ENCODE measurements at regions not wholly inside any gene's neighbourhood (a gene's known extent, or its start where the extent isn't known, plus 50 kb on each side); places are given as distances from the start of the nearest gene placed in this dataset.
"Not testable (repeated sequence)": the region's sequence is repeated elsewhere in the genome, so short reads cannot be mapped to it uniquely, and the experiment has no call there.

DNA sequence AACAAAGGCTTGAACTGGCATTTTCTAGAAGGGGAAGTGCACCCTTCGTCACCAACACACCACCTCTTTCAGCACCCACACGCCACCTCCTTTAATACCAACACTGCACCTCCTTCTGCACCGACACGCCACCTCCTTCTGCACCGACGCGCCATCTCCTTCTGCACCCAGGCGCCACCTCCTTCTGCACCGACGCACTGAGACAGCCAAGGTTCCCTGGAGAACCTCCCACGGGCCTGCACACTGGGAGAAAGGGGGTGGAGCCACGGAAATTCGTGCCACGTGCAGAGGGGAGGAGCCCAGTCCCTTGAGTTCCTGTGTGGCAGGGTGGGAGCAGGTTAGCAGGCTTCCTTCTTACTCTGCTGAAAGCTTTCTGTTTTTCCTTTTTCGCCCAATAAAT, 327.9 kb upstream of the C1orf174 start:
- no peak for DNase-seq

DNA sequence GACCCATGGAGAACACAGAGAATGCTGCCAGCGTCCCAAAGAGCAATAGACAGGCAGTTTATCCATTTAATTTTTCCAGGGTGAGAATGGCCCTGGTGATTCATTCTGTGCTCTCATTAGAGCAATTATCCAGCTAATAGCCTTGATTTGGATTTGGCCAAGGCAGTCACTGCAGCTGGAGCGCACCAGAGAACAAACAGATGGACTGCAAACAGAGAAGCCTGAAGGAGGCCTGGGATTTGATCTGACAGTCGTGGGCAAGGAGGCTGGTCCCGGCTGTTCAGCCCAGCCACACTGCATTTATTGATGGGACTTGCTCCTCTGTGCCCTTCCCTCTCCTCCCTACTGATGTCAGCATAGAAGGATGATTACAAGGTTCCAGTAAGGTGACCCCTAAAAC, 353.9 kb upstream of the C1orf174 start:
- no peak for DNase-seq

DNA sequence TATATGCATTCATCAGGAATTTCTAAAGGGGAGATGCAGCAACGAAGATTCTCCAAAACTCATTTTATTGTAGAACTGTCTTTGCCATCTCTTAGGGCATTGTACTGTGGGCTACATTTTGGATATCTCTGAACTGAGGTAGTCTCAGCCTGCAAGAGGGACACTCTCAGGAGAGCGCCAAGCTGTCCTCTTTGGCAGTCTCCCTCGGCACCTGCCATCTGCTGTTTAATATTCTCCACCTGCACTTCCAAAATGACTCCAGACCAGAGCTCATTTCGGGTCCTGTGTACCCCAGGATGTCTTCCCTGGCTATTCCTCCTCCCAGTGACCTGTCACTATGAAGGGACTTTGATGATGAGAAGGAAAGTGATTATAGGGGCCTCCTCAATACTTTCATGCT, 356.3 kb upstream of the C1orf174 start:
- no peak for DNase-seq

DNA sequence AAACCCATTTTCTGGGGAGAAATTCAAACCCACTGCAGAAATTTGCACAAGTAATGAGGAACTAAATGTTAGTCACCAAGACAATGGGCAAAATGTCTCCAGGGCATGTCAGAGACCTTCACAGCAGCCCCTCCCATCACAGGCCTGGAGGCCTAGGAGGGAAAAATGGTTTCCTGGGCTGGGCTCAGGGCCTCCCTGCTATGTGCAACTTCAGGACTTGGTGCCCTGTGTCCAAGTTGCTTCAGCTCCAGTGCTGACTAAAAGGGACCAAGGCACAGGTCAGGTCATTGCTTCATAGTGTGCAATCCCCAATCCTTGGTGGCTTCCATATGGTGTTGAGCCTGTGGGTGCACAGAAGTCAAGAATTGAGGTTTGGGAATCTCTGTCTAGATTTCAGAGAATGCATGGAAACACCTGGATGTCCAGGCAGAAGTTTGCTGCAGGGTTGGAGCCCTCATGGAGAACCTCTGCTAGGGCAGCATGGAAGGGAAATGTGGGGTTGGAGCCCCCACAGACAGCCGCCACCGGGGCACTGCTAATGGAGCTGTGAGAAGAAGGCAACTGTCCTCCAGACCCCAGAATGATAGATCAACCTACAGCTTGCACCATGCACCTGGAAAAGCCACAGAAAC, 358.2 kb upstream of the C1orf174 start:
- not testable (repeated sequence) for DNase-seq

DNA sequence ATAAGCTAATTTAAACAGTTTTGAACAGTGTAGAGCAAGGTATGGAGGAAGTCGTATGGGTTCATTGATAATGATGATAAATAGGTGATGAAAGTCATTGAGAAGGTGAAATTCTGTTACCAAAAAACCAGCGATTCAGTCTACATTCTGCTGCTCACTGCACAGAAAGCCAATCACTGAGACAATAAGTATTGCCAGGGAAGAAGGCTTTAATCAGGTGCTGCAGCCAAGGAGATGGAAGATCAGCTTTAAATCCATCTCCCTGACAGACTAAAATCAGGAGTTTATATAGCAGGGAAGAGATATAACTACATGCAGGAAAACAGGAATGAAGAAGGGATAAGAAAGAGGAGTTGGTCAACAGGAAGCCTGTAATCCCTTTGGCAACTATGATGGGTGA, 361.3 kb upstream of the C1orf174 start:
- DNase-seq = no peak

DNA sequence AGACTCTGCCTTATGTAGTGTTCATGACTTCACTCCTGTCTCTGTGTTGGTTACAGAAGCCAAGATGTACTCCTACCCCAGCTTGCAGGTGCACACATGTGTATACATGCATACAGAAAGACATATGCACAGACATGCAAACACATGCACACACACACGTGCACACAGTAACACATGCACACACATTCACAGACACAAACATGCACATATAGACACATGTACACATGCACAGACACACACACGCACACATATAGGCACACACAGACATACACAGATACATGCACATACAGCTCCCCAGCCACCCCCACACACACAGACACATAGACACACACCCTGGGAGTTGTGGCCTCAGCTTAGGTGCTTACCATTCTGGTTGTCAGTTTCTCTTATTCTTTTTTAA, 362.6 kb upstream of the C1orf174 start:
- no peak for DNase-seq

DNA sequence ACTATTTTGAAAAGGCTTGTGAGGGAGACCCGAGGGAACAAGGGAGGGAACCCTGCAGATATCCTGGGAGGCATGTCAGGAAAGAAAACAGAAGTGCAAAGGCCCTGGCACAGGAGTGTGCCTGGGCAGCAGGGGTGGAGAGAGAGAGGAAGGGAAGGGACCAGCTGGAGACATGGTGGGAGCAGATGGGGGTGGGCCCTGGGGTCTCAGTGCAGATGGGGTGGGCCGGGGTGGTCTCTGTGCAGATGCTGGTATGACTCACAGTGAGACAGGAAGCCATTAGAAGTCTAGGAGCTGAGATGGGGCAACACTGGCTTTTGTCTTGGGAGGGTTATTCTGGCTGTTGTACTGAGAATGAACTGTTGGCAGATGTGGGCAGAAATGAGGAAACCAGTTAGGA, 363.6 kb upstream of the C1orf174 start:
- no peak for DNase-seq

DNA sequence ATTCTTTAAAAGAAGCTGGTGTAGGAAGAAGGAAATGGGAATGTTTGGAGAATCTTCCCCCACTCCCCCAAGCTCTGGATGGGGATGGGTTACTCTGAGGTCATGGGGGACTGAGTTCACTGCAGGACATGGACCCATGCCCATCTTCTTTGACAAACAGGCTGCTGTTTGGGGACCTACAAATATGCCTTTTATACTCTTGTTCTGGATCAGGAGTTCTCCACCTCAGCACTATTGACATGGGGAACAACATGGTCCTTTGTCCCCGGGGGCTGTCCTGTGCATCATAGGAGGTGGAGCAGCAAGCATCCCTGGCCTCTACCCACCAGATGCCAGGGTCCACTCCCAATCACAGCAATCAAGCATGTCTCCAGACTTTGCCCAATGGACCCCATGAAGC, 365.8 kb upstream of the C1orf174 start:
- no peak for DNase-seq

DNA sequence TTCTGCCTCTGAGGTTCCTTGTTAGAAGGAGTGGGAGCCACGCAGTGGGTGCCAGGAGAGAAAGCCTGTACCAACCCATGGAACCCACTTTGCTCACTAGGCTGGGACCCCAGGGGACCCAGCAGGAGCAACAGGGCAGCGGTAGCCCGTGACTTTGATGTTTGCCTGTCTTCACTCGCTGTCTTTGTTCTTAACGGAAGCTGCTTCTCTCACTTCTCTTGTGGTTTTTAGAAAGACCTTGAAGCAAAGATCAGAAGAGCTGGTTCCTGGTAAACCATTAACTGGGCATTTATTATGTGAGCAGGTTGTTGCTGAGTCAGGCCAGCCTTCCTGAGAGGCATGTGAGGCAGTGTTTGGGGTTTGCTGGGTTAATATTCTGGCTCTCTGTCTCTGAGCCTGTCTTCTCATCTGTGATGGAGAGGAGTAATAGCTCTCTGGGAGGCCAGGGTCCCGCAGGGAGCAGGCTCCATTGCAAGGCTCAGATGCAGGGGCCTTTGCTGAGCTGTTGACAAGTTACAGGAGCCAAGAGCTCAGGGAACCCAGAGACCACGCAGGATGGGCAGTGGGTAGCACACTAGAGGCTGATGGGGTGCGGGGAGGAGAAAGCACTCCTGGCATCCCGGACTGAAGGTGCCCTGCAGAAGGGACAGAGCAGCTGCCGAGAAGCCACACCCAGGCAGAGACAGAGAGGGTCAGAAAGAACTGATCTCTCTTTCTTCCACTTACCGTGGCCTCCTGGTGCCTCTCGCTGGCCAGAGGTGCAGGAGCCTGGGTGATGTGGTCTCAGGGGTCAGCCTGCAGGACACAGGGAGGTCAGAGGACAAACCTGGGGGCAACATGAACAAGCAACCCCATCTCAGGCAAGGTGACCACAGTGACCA, 367.5 kb upstream of the C1orf174 start:
- no peak for DNase-seq

DNA sequence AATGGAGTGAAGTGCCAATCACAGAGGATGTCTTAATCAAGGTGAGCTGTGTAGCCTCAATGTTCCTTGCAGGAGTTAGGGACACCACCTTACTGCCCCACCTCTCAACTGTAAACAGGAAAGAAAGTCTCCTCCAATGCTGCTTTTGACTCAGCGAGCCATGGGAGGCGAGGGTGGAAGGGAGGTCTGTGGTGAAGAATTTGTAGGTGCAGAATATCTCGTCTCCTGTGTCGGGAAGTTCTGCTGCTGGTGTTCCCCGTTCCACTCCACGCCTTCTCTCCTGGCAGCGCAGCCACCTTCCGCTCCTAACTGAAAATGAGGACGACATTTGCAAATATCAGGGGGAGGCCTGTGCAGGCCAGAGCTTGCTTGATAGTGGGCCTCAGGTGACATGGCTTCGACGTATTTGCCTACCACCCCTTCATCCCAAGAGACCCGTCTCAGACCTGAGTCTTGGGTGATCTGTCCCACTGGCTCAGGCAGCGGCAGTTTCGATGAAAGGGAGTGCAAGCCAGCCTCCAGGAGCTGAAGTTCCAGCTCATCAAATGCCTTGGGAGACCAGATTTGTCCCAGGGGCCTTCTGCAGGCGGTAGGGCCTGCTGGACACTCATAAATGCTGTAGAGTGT, 368.3 kb upstream of the C1orf174 start:
- DNase-seq = no peak

DNA sequence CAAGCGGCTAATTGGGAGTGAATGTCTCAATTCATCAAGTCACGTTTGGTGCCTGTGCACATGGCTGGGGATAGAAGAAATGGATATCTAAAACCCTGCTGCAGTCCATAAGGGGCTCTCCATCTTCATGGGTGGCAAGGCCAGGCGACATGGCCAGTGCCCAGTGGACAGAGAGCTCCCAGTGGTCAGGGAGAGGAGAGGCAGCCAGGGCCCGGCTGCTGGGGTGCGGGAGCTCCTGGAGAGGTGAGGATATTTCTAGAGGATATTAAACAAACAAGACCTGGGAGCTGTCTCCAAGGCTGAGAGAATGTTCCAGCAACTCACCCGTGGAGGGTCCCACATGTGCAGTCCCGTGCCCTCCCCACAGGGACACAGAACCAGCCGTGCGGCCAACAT, 368.8 kb upstream of the C1orf174 start:
- DNase-seq = no peak

DNA sequence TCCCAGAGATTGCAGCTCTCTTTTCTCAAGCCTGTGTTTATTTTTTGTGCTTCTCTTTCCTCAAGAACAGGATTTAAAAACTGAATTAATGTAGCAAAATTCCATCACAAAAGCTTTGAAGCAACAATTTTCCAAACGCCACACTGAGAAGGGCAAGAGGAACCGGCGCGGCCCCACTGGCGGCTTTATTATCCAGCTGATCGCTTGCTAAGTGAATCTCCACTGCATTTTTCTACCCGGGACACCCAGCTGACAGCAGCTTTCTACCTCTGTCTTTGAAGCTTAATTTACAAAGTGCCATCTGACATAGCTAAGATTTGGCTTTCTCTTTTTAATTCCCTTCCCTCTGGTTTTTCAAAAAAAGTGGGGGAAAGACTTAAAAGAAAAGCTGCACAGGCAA, 369.3 kb upstream of the C1orf174 start:
- DNase-seq = no peak

DNA sequence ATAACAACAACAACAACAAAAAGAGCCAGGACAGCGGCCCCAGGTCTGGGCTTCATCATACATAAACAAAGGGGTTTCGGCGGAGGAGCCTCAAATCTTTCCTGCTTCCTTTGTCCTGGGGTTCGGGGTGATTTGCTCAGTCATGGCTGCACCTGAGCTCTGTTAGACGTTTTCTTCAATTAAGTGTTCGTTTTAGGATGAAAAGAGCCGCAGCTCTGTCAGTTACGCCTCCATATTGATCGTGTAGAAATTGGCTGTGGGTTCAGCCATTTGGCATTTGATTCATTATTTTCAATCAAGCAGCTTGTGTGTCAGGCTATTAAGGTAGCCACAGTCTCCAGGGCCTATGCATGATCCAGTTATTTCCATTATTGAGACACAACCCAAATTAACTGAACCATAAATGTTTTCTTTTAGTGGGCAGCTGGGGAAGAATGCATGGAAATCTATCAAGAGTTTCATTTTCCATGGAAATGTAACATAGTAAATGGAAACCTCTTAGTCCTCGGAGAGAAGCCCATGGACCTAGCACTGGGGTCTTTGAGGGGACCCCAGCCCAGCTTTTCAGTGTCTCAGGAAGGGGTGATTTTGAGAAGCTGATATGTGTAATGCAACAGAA, 370.0 kb upstream of the C1orf174 start:
- no peak for DNase-seq

DNA sequence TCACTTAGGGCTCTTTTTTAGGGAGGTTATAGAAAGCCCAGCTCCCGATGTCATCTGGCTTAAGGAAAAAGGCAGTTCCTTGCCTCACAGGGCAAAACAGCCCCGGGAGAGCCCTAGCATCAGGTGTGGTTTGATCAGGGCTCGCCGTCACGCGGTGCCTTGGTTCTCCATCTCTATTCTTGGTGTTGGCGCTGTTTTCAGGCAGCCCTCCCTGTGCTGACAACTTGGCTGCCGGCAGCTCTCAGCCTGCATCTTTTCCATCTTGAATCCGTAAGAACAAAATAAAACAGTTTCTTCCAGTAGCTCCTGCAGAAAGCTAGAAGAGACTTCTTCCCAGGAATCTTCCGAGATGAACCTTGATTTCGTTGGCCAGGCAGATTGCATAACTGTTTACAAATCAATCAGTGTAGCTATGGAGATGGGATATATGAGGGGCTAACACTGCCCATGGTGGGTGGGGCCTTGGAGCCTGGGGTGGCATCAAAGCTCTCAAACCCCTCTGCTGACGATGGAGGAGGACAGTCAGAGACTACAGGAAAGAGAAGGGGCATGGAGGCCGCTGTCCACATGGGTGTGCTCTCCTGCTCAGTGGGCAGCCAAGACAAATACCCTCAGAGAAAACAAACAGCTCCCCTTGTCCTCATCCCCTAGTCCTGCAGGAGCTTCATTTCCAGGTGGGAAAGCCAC, 370.7 kb upstream of the C1orf174 start:
- no peak for DNase-seq

DNA sequence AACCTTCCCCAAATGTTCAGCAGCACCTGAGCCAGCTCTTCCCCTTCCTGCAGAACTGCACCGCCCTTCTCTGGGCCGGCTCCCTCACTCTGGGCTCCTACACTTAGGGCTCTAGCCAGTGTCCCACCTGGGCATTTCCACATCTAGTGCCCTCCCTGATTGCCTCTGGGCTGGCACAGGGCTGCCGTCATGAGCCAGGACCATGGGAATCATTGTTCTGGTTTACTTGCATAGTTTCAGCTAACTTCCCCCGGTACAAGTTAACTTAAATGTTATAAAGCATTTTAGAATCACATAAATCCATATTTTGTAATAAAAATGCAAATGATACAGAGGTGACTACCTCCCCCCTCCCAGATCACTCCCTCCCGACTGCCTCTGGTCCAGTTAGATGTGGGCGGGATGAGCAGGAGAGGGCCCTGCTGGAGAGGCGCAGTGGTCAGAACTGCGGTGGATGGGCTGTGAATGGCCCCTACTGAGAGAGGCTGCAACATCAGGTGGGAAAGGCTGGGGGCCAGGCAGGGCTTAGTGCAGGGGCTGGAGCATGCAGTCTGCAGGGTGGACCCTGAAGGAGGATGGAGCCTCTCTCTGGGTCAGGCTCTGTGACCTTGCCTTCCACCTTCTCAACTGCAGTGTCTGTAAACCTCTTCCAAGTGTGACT, 371.4 kb upstream of the C1orf174 start:
- DNase-seq = no peak

DNA sequence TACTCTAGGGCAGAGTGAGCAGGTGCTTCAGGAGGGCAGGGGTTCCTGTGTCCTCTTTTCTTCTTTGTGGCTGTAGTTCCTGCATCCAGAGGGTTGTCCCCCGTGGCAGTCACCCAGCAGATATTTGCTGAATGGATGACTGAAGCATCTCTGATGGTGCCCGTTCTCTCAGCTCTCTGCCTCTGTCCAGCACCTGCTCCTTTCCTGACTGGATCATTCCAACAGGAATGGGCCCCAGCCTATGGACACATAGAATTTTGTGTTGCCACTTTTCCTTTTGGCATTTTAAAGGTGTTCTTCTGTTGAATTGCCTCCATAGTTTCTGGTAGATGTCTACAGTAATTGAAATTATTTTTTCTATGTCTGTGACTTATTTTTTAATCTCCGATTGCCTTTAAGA, 372.5 kb upstream of the C1orf174 start:
- DNase-seq = no peak

DNA sequence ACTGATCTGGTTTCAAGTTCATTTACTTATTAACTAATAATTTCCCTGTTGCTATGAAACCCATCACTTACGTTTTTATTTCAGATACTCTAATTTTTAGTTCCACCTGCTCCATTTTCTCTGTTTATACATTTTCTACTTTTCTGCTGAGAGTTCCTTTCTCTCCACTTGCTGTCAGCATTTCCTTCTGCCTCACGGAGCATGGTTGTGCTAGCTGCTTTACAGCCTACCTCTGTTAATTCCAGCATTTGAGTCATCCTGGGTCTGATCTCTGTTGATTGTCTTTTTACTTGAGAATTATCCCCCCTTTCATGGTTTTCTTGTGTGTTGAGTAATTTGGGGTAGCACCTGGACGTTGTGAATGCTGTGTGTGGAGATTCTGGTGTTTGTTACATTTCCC, 373.2 kb upstream of the C1orf174 start:
- no peak for DNase-seq

DNA sequence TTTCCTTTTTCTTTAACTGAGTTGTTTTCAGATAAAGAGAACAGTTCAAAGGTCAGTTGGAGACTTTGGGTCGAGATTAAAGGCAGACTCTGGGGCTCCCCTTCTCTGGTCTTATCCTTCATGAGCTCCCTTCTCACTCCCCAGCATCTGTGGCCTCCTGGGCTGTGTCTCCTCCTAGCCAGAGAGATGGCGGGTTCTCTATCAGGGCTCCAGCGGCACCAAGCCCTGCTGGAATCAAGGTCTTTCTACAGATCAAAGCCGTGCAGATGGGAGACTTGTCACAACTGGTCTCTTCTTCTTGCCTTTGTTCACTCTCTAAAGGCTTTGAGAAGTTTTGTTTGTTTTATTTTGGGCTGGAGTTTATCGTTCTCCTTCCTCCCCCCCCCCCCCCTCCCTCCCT, 373.7 kb upstream of the C1orf174 start:
- DNase-seq = no peak

DNA sequence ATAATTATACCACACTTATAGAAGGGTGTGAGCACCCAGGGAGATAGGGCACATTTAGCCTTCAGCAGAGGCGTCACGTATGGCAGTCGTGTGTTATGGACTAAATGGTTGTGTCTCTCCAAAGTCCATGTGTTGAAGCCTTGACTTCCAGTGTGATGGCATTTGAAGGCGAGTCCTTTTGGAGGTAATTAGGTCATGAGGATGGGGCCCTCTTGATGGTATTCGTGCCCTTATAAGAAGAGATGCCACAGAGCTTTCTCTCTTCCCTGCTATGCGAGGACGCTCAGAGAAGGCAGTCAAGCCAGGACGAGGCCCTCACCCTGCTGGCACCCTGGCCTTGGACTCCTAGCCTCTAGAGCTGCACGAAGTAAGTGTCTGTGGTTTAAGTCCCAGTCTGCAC, 375.0 kb upstream of the C1orf174 start:
- no peak for DNase-seq

DNA sequence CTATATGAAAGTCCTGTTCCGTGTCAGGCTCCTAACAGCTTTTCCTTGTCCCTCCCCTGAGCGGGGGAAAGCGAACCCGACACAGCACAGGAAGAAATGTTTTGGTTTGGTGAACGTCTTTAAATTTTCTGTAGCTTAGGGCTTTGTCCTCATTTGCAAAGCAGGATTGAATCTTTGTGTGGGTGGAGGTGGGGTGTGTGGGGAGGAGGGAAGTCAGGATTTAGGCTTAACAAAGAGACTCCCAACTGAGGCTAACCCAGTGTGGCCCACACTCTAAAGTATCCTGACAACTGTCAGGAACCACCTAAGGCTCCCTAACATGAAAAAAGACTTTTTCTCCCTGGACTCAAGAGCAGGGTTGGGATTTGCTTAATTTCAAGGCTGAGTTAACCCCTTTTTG, 376.2 kb upstream of the C1orf174 start:
- DNase-seq = no peak

DNA sequence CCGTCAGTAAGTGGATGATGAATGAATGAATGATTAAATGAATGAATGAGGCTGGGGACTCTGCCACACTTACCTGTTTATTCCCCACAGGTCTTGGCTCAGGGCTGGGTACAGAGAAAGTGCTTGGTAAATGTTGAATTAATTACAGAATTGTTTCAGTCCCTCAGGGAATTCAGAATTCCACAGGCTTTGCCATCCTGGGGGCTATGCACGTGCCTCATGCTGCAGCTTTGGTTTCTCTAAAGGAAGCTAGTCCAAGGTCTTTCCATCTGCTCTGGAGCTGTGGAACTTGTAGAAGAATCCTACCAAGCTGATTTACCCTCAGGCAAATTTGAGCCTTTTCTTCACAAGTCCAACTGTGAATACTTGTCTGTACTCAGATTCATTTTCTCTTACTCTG, 376.8 kb upstream of the AJAP1 start:
- DNase-seq = no peak

DNA sequence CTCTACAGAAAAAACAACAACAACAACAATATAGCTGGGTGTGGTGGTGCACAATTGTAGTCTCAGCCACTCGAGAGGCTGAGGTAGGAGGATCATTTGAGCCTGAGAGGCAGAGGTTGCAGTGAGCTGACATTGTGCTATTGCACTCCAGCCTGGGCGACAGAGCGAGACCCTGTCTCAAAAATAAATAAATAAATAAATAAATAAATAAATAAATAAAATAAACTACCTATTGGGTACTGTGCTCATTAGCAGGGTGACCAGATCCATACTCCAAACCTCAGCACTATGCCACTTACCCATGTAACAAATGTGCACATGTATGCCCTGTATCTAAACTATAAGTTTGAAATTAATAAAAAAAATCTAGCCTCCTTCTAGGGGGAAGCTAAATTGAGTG, 369.4 kb upstream of the AJAP1 start:
- DNase-seq = no peak

DNA sequence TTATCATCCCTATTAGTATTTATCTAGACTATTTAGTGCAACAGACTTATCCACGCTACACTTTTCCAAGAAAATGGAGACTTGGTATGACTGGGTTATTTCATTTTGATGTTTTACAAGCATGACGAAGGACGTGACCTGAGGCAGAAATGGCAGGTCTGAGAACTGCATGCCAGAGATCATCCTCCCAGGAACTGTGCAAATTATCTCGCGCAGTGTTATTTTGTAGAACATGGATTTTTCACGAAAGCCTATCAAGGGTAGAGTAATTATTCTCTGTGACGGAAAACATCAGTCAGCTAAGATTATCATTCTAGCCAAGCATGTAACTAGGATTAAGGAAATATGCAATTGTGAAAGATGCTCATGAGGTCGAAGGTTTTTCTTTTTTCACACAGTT, 361.5 kb upstream of the AJAP1 start:
- no peak for DNase-seq
